PC-9 (cell line): ENCODE measurements at regions not wholly inside any gene's neighbourhood (a gene's known extent, or its start where the extent isn't known, plus 50 kb on each side); places are given as distances from the start of the nearest gene placed in this dataset.

Experiments
- CTCF ChIP-seq: fragments of 200-600 bp; sonication (generic); conservative IDR thresholded peaks from 2 replicates; pipeline ENCODE4 v1.6.1; 2017; ENCODE audit warnings: mixed run types, antibody characterized with exemption, mild to moderate bottlenecking, moderate library complexity
- EZH2 ChIP-seq: fragments of 200-600 bp; sonication (generic); IDR thresholded peaks from 2 replicates; pipeline ENCODE4 v1.8.0; 2017; ENCODE audit warnings: antibody characterized with exemption, low read depth

- TF ChIP-seq CTCF (no peak), EZH2 (no peak)
These were observed 114.2 kb upstream of the THBS1 start for GRCh38 chr15:39466750-39467105.
